ENCODE measurements at regions not wholly inside any gene's neighbourhood (a gene's known extent, or its start where the extent isn't known, plus 50 kb on each side); places are given as distances from the start of the nearest gene placed in this dataset.
"Not testable (repeated sequence)": the region's sequence is repeated elsewhere in the genome, so short reads cannot be mapped to it uniquely, and the experiment has no call there.

- no peak for DNase-seq (ENCODE audit: low read depth in 2 of 2)
These were observed 144.1 kb upstream of the PDE7B start for GRCh38 chr6:135707426-135707825.

- no peak for DNase-seq (ENCODE audit: low read depth in 2 of 2)
These were observed 141.5 kb upstream of the PDE7B start for GRCh38 chr6:135710042-135710441.

- no peak for DNase-seq (ENCODE audit: low read depth in 2 of 2)
These were observed 129.3 kb upstream of the PDE7B start for GRCh38 chr6:135722190-135722589.

- no peak for DNase-seq (ENCODE audit: low read depth in 2 of 2)
These were observed 128.8 kb upstream of the PDE7B start for GRCh38 chr6:135722679-135723078.

- DNase-seq (ENCODE audit: low read depth in 2 of 2): no peak
These were observed 122.9 kb upstream of the PDE7B start for GRCh38 chr6:135728589-135728988.

GRCh38 chr6:135731116-135731515 lies 120.4 kb upstream of the PDE7B start:
- DNase-seq (ENCODE audit: low read depth in 2 of 2): no peak

- DNase-seq (ENCODE audit: low read depth in 2 of 2): not testable (repeated sequence)
These were observed 115.2 kb upstream of the PDE7B start for GRCh38 chr6:135736351-135736750.

GRCh38 chr6:135738636-135739035 lies 112.9 kb upstream of the PDE7B start:
- DNase-seq (ENCODE audit: low read depth in 2 of 2): no peak

GRCh38 chr6:135739288-135739687 lies 112.2 kb upstream of the PDE7B start:
- no peak for DNase-seq (ENCODE audit: low read depth in 2 of 2)

- DNase-seq (ENCODE audit: low read depth in 2 of 2): no peak
These were observed 110.9 kb upstream of the PDE7B start for GRCh38 chr6:135740580-135740979.

GRCh38 chr6:135743476-135743875 lies 108.0 kb upstream of the PDE7B start:
- no peak for DNase-seq (ENCODE audit: low read depth in 2 of 2)

GRCh38 chr6:135748189-135748588 lies 103.3 kb upstream of the PDE7B start:
- DNase-seq (ENCODE audit: low read depth in 2 of 2): no peak

- no peak for DNase-seq (ENCODE audit: low read depth in 2 of 2)
These were observed 101.4 kb upstream of the PDE7B start for GRCh38 chr6:135750081-135750480.

GRCh38 chr6:135753196-135753595 lies 98.3 kb upstream of the PDE7B start:
- DNase-seq (ENCODE audit: low read depth in 2 of 2): no peak

- DNase-seq (ENCODE audit: low read depth in 2 of 2): no peak
These were observed 91.7 kb upstream of the PDE7B start for GRCh38 chr6:135759831-135760230.

- no peak for DNase-seq (ENCODE audit: low read depth in 2 of 2)
These were observed 77.5 kb upstream of the PDE7B start for GRCh38 chr6:135774006-135774405.

GRCh38 chr6:135779213-135779612 lies 72.3 kb upstream of the PDE7B start:
- no peak for DNase-seq (ENCODE audit: low read depth in 2 of 2)

GRCh38 chr6:135780326-135780725 lies 71.2 kb upstream of the PDE7B start:
- no peak for DNase-seq (ENCODE audit: low read depth in 2 of 2)

- no peak for DNase-seq (ENCODE audit: low read depth in 2 of 2)
These were observed 69.0 kb upstream of the PDE7B start for GRCh38 chr6:135782546-135782945.

GRCh38 chr6:135784507-135784906 lies 67.0 kb upstream of the PDE7B start:
- no peak for DNase-seq (ENCODE audit: low read depth in 2 of 2)

- DNase-seq (ENCODE audit: low read depth in 2 of 2): no peak
These were observed 62.0 kb upstream of the PDE7B start for GRCh38 chr6:135789375-135790050.

- DNase-seq (ENCODE audit: low read depth in 2 of 2): no peak
These were observed 60.1 kb upstream of the PDE7B start for GRCh38 chr6:135791441-135791840.

- DNase-seq (ENCODE audit: low read depth in 2 of 2): no peak
These were observed 54.7 kb upstream of the PDE7B start for GRCh38 chr6:135796643-135797305.

- no peak for DNase-seq (ENCODE audit: low read depth in 2 of 2)
These were observed 54.1 kb upstream of the PDE7B start for GRCh38 chr6:135797361-135797760.
